ENCODE measurements at regions not wholly inside any gene's neighbourhood (a gene's known extent, or its start where the extent isn't known, plus 50 kb on each side); places are given as distances from the start of the nearest gene placed in this dataset.
"Not testable (repeated sequence)": the region's sequence is repeated elsewhere in the genome, so short reads cannot be mapped to it uniquely, and the experiment has no call there.

DNA sequence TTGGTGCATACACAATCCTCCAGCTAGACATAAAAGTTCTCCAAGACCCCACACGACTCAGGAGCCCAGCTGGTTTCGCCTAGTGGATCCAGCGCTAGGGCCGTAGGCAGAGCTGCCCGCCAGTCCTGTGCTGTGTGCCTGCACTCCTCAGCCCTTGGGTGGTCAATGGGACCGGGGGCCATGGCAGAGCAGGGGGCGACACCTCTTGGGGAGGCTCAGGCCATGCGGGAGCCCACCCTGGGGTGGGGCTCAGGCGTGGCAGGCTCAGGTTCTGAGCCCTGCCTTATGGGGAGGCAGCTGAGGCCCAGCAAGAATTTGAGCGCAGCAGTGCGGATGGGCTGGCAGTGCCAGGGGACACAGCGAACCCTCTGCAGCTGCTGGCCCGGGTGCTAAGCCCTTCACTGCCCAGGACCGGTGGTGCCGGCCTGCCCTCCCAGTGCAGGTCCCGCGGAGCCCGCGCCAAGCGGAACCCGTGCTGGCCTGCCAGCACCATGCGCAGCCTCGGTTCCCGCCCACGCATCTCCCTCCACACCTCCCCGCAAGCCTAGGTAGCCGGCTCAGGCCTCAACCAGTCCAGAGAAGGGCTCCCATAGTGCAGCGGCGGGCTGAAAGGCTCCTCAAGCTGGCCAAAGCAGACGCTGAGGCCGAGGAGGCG, 1566.6 kb upstream of the SLC39A10 start:
- H3K4me3 ChIP-seq (ENCODE audit: low read length), result no peak overlapping the region; the same call in 1 of the 2 replicates
- DNase-seq (ENCODE audit: low read depth, low spot score), result no peak
- no CpG with 5 or more reads among the region's 32 CpGs for WGBS (ENCODE audit: insufficient coverage, insufficient read length)
- H3K36me3 ChIP-seq (ENCODE audit: control insufficient read depth, insufficient read depth, low read length), result no peaks in the 10 kb centered on the region
- no peaks in the 10 kb centered on the region; the same call in 1 of the 2 replicates for H3K4me1 ChIP-seq (ENCODE audit: control insufficient read depth, insufficient read depth, low read length)
- H3K27me3 ChIP-seq (ENCODE audit: control insufficient read depth, insufficient read depth, low read length), result no peaks in the 10 kb centered on the region
- H3K27ac ChIP-seq (ENCODE audit: low read length), result no peak overlapping the region
- H3K9me3 ChIP-seq (ENCODE audit: control insufficient read depth, insufficient read depth, low read length), result no peaks in the 10 kb centered on the region

DNA sequence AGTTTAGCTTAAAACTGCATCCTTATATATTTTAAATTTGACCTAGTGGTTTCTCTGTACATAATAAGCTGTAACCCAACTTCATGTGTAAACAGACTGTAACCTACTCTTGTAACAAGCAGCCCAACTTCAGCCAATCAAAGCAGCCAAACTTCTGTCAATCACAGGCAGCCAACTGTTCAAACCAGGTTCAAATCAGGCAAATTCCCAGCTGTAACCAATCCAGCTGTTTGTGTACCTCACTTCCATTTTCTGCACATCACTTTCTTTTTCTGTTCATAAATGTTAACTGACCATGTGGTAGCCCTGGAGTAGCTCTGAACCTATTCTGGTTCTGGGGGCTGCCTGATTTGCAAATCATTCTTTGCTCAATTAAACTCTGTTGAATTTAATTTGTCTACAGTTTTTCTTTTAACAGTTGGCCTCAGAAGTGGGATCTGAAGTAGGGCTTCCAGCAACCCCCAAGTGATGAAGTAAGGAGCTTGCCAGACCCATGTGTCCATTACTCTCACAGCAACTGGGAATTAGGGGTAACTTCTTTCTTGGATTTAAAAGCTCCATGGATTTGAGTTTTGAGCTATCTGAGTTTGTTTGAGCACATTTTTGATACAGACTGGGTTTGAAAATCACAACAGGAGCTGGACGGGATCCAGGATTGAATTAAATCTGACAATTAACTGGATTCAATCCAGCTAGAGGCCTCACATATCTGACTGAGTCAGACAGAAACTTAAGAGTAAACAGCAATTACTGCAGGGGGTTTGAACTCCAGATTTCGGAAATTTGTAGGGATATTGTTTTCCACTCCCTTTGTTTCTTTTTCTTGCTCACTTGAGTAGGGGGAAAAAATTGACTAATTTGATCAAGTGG, 1569.7 kb upstream of the SLC39A10 start:
- H3K4me1 ChIP-seq (ENCODE audit: control insufficient read depth, insufficient read depth, low read length), result no peaks in the 10 kb centered on the region; the same call in 1 of the 2 replicates
- no CpG with 5 or more reads among the region's 2 CpGs for WGBS (ENCODE audit: insufficient coverage, insufficient read length)
- H3K36me3 ChIP-seq (ENCODE audit: control insufficient read depth, insufficient read depth, low read length), result no peaks in the 10 kb centered on the region
- no peak overlapping the region for H3K27ac ChIP-seq (ENCODE audit: low read length)
- no peak for DNase-seq (ENCODE audit: low read depth, low spot score)
- H3K4me3 ChIP-seq (ENCODE audit: low read length), result no peak overlapping the region
- H3K27me3 ChIP-seq (ENCODE audit: control insufficient read depth, insufficient read depth, low read length), result no peaks in the 10 kb centered on the region
- peaks cover 1% of the 10 kb centered on the region; the same call in 1 of the 2 replicates for H3K9me3 ChIP-seq (ENCODE audit: control insufficient read depth, insufficient read depth, low read length)

DNA sequence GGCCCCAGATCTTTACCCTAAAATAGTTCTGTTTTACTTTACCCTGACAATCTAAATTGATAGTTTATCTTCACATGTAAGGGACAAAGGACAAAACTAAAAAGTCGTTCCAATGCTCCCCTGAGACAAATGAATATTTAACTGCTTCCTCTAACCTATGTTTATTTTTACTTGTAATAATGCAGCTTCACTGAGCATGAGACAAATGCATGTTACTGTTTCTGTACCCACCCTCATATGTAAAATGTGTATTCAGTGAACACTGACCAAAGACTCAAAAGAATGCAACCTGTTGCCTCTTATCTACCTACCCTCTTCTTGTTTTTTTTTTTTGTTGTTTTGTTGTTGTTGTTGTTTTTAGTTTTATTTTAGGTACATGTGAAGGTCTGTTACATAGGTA, 1570.9 kb upstream of the SLC39A10 start:
- no CpG with 5 or more reads among the region's 1 CpG for WGBS (ENCODE audit: insufficient coverage, insufficient read length)
- Histone ChIP-seq H3K36me3 (ENCODE audit: control insufficient read depth, insufficient read depth, low read length) (no peaks in the 10 kb centered on the region), H3K27ac (ENCODE audit: low read length) (no peak overlapping the region), H3K4me3 (ENCODE audit: low read length) (no peak overlapping the region), H3K4me1 (ENCODE audit: control insufficient read depth, insufficient read depth, low read length) (no peaks in the 10 kb centered on the region; the same call in 1 of the 2 replicates), H3K27me3 (ENCODE audit: control insufficient read depth, insufficient read depth, low read length) (no peaks in the 10 kb centered on the region), H3K9me3 (ENCODE audit: control insufficient read depth, insufficient read depth, low read length) (peaks cover 1% of the 10 kb centered on the region; the same call in 1 of the 2 replicates)
- DNase-seq (ENCODE audit: low read depth, low spot score), result no peak

DNA sequence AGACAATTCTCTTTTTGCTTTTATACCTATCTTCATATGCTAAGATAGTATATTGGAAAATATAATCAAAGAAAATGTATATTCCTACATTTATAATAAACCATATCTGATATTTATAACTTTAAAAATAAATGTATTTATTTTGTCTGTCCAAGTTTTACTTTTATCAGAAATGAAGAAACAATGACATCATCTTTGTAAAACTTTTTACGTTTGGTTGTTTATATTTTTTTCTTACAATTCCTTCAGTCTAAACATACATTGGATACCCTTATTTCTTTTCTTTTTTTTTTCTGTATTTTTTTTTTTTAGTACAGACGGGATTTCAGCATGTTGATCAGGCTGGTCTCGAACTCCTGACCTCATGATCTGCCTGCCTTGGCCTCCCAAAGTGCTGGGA, 1577.0 kb upstream of the SLC39A10 start:
- H3K9me3 ChIP-seq (ENCODE audit: control insufficient read depth, insufficient read depth, low read length), result peaks cover 1% of the 10 kb centered on the region; the same call in 1 of the 2 replicates
- H3K4me1 ChIP-seq (ENCODE audit: control insufficient read depth, insufficient read depth, low read length), result no peaks in the 10 kb centered on the region; the same call in 1 of the 2 replicates
- no peak overlapping the region for H3K27ac ChIP-seq (ENCODE audit: low read length)
- H3K36me3 ChIP-seq (ENCODE audit: control insufficient read depth, insufficient read depth, low read length), result no peaks in the 10 kb centered on the region
- DNase-seq (ENCODE audit: low read depth, low spot score), result no peak
- WGBS (ENCODE audit: insufficient coverage, insufficient read length), result no CpG with 5 or more reads among the region's 3 CpGs
- no peak overlapping the region for H3K4me3 ChIP-seq (ENCODE audit: low read length)
- H3K27me3 ChIP-seq (ENCODE audit: control insufficient read depth, insufficient read depth, low read length), result no peaks in the 10 kb centered on the region

DNA sequence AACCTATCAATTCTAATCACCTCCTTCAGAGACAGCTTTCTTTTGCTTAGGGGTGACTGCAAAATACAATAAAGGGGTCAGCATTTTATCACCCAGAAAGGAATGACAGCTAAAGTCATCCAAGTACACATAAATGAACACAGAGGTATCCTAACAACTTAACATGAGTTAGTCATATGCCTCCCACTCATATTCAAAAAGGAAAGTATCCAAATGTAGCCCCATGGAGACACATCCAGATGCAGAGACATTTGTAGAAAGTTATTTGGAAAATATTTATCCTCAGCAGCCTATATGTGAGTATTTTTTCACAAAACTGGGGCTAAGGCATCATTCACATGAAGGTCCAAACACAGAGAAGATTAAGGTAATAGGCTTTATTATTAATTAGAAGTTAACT, 1579.7 kb upstream of the SLC39A10 start:
- Histone ChIP-seq H3K27me3 (ENCODE audit: control insufficient read depth, insufficient read depth, low read length) (no peaks in the 10 kb centered on the region), H3K9me3 (ENCODE audit: control insufficient read depth, insufficient read depth, low read length) (no peaks in the 10 kb centered on the region), H3K4me1 (ENCODE audit: control insufficient read depth, insufficient read depth, low read length) (no peaks in the 10 kb centered on the region), H3K27ac (ENCODE audit: low read length) (no peak overlapping the region), H3K4me3 (ENCODE audit: low read length) (no peak overlapping the region), H3K36me3 (ENCODE audit: control insufficient read depth, insufficient read depth, low read length) (no peaks in the 10 kb centered on the region)
- DNase-seq (ENCODE audit: low read depth, low spot score), result no peak

DNA sequence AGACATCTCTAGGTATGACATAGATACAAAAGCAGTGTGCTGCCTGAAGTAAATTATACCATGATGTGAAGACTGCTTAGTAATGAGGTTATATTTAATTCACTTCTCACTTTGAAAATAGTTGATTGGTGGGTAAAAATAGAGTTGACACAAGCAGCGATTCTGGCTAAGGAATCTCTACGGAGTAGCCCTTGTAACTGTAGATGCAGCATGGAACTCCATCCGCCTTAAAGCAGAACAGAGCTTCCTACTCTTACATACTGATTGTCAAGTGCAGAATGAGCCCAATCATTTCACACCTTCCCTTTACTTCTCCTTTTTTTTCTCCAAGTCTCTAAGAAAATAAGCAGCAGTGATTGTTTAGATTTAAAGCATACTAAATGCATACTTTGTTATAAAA, 1594.6 kb upstream of the SLC39A10 start:
- no peaks in the 10 kb centered on the region for H3K9me3 ChIP-seq (ENCODE audit: control insufficient read depth, insufficient read depth, low read length)
- no CpG with 5 or more reads among the region's 3 CpGs for WGBS (ENCODE audit: insufficient coverage, insufficient read length)
- H3K27ac ChIP-seq (ENCODE audit: low read length), result no peak overlapping the region
- H3K4me1 ChIP-seq (ENCODE audit: control insufficient read depth, insufficient read depth, low read length), result no peaks in the 10 kb centered on the region
- no peaks in the 10 kb centered on the region for H3K36me3 ChIP-seq (ENCODE audit: control insufficient read depth, insufficient read depth, low read length)
- no peaks in the 10 kb centered on the region for H3K27me3 ChIP-seq (ENCODE audit: control insufficient read depth, insufficient read depth, low read length)
- H3K4me3 ChIP-seq (ENCODE audit: low read length), result no peak overlapping the region
- no peak for DNase-seq (ENCODE audit: low read depth, low spot score)

DNA sequence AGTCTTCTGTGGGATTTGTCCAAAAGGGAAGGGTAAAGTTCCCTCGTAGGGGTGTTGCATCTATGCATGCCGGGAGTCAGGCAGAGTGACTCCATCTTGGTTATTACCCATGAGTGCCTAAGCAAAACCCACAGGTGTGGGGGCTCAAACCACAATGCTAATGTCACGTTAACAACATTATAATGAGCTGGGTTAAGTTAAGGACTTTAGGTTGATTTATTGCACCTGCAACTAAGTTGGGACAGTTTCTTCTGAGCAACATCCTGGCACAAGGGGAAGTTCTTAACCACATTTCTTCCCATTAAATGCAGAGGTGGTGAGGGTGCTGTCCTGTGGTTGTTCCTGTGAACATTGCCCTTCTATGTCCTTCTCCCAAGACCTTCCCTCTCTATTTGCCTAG, 1596.8 kb upstream of the SLC39A10 start:
- Histone ChIP-seq H3K4me1 (ENCODE audit: control insufficient read depth, insufficient read depth, low read length) (no peaks in the 10 kb centered on the region), H3K9me3 (ENCODE audit: control insufficient read depth, insufficient read depth, low read length) (no peaks in the 10 kb centered on the region), H3K36me3 (ENCODE audit: control insufficient read depth, insufficient read depth, low read length) (no peaks in the 10 kb centered on the region), H3K27me3 (ENCODE audit: control insufficient read depth, insufficient read depth, low read length) (no peaks in the 10 kb centered on the region), H3K27ac (ENCODE audit: low read length) (no peak overlapping the region), H3K4me3 (ENCODE audit: low read length) (no peak overlapping the region)
- no CpG with 5 or more reads among the region's 3 CpGs for WGBS (ENCODE audit: insufficient coverage, insufficient read length)
- DNase-seq (ENCODE audit: low read depth, low spot score), result no peak

DNA sequence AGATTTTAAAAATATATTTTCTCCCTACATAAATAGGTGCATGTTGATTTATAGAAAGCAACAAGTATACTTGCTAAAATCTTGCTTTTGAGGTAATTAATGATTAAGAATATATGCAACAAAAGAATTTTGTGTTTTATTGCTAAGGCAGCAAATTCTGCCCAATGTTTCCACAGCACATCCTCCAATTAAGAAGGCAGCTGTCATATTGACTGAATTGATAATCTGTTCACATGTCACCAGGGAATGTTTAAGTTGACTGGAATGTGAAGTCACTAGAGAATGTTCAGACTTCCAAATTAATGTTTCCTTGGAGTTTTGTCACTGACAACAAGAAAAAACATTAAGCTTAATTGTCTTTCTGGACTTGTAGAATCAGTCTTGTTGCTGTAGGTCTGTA, 1602.7 kb upstream of the SLC39A10 start:
- no peaks in the 10 kb centered on the region for H3K36me3 ChIP-seq (ENCODE audit: control insufficient read depth, insufficient read depth, low read length)
- no peaks in the 10 kb centered on the region for H3K27me3 ChIP-seq (ENCODE audit: control insufficient read depth, insufficient read depth, low read length)
- DNase-seq (ENCODE audit: low read depth, low spot score), result no peak
- no peaks in the 10 kb centered on the region for H3K9me3 ChIP-seq (ENCODE audit: control insufficient read depth, insufficient read depth, low read length)
- H3K4me1 ChIP-seq (ENCODE audit: control insufficient read depth, insufficient read depth, low read length), result no peaks in the 10 kb centered on the region
- H3K4me3 ChIP-seq (ENCODE audit: low read length), result no peak overlapping the region
- no peak overlapping the region for H3K27ac ChIP-seq (ENCODE audit: low read length)

DNA sequence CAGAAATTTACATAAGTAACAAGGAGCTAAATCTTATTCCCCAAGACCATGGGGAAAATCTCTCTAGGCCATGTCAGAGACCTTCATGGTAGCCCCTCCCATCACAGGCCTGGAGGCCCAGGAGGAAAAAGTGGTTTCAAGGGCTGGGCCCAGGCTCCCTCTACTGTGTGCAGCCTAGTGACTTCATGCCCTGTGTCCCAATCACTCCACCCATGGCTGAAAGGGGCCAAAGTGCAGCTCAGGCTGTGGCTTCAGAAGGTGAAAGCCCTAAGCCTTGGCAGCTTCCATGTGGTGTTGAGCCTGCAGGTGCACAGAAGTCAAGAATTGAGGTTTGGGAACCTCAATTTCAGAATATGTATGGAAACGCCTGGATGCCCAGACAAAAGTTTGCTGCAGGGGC, 1612.7 kb upstream of the SLC39A10 start:
- no peak overlapping the region for H3K4me3 ChIP-seq (ENCODE audit: low read length)
- H3K27me3 ChIP-seq (ENCODE audit: control insufficient read depth, insufficient read depth, low read length), result no peaks in the 10 kb centered on the region
- H3K27ac ChIP-seq (ENCODE audit: low read length), result no peak overlapping the region
- no peaks in the 10 kb centered on the region for H3K36me3 ChIP-seq (ENCODE audit: control insufficient read depth, insufficient read depth, low read length)
- no peak for DNase-seq (ENCODE audit: low read depth, low spot score)
- no peaks in the 10 kb centered on the region for H3K9me3 ChIP-seq (ENCODE audit: control insufficient read depth, insufficient read depth, low read length)
- no peaks in the 10 kb centered on the region for H3K4me1 ChIP-seq (ENCODE audit: control insufficient read depth, insufficient read depth, low read length)
- WGBS (ENCODE audit: insufficient coverage, insufficient read length), result no CpG with 5 or more reads among the region's 1 CpG

DNA sequence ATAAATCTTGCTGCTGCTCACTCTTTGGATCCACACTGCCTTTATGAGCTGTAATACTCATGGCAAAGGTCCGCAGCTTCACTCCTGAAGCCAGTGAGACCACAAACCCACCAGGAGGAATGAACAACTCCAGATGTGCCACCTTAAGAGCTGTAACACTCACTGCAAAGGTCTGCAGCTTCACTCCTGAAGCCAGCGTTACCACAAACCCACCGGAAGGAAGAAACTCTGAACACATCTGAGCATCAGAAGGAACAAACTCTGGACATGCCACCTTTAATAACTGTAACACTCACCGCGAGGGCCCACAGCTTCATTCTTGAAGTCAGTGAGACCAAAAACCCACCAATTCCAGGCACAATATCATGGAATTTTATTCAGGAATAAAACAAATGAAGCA, 1635.9 kb upstream of the SLC39A10 start:
- H3K36me3 ChIP-seq (ENCODE audit: control insufficient read depth, insufficient read depth, low read length); H3K27me3 ChIP-seq (ENCODE audit: control insufficient read depth, insufficient read depth, low read length); H3K27ac ChIP-seq (ENCODE audit: low read length); H3K9me3 ChIP-seq (ENCODE audit: control insufficient read depth, insufficient read depth, low read length); H3K4me1 ChIP-seq (ENCODE audit: control insufficient read depth, insufficient read depth, low read length); DNase-seq (ENCODE audit: low read depth, low spot score); H3K4me3 ChIP-seq (ENCODE audit: low read length): not testable (repeated sequence)
- WGBS (ENCODE audit: insufficient coverage, insufficient read length), result no CpG with 5 or more reads among the region's 5 CpGs

DNA sequence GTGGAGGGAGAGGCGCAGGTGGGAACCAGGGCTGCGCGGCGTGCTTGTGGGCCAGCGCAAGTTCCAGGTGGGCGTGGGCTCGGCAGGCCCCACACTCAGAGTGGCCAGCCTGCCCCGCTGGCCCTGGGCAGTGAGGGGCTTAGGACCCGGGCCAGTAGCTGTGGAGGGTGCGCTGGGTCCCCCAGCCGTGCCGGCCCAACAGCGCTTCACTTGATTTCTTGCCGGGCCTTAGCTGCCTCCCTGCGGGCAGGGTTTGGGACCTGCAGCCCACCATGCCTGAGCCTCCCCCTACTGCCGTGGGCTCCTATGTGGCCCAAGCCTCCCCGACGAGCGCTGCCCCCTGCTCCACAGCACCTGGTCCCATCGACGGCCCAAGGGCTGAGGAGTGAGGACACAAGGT, 1636.9 kb upstream of the SLC39A10 start:
- WGBS (ENCODE audit: insufficient coverage, insufficient read length), result no CpG with 5 or more reads among the region's 21 CpGs
- H3K36me3 ChIP-seq (ENCODE audit: control insufficient read depth, insufficient read depth, low read length), result no peaks in the 10 kb centered on the region
- no peaks in the 10 kb centered on the region for H3K4me1 ChIP-seq (ENCODE audit: control insufficient read depth, insufficient read depth, low read length)
- no peak overlapping the region for H3K4me3 ChIP-seq (ENCODE audit: low read length)
- no peaks in the 10 kb centered on the region for H3K27me3 ChIP-seq (ENCODE audit: control insufficient read depth, insufficient read depth, low read length)
- H3K27ac ChIP-seq (ENCODE audit: low read length), result no peak overlapping the region
- DNase-seq (ENCODE audit: low read depth, low spot score), result no peak
- no peaks in the 10 kb centered on the region for H3K9me3 ChIP-seq (ENCODE audit: control insufficient read depth, insufficient read depth, low read length)

Measured in iPS DF 6.9 (cell line).